Endodermal cell (in vitro differentiated cells): ENCODE measurements at regions not wholly inside any gene's neighbourhood (a gene's known extent, or its start where the extent isn't known, plus 50 kb on each side); places are given as distances from the start of the nearest gene placed in this dataset.
A peak's percentile ranks its signal among the peaks of the same experiment; 100 is the strongest.

ENCODE experiments used
- DNase-seq: peaks from one replicate; pipeline ENCODE4 v3.0.0-alpha.2; 2017
- H3K27ac ChIP-seq: 2 replicates; pipeline ENCODE4 v1.5.1; 2013; ENCODE audit warnings: mild to moderate bottlenecking, low read depth, low read length, moderate library complexity
- H3K27me3 ChIP-seq: 2 replicates; pipeline ENCODE4 v1.6.1; 2013; ENCODE audit warnings: mild to moderate bottlenecking, low read length, moderate library complexity; ENCODE audit not compliant: insufficient read depth, control insufficient read depth, poor library complexity, severe bottlenecking
- H3K36me3 ChIP-seq: 2 replicates; pipeline ENCODE4 v1.7.0; 2013; ENCODE audit warnings: mild to moderate bottlenecking, low read length, moderate library complexity; ENCODE audit not compliant: control insufficient read depth, insufficient read depth
- H3K4me1 ChIP-seq: one replicate; pipeline ENCODE4 v1.7.0; 2013; ENCODE audit warnings: low read length; ENCODE audit not compliant: control insufficient read depth, insufficient read depth
- H3K4me3 ChIP-seq: 2 replicates; pipeline ENCODE4 v1.5.1; 2013; ENCODE audit warnings: mild to moderate bottlenecking, low read length, moderate library complexity
- H3K9ac ChIP-seq: 2 replicates; pipeline ENCODE4 v1.6.1; 2013; ENCODE audit warnings: mild to moderate bottlenecking, low read length, moderate library complexity; ENCODE audit not compliant: poor library complexity, severe bottlenecking; ENCODE audit errors: extremely low read depth
- H3K9me3 ChIP-seq: 2 replicates; pipeline ENCODE4 v1.6.1; 2013; ENCODE audit warnings: mild to moderate bottlenecking, low read length, moderate library complexity; ENCODE audit not compliant: control insufficient read depth
- H3K27ac Mint-ChIP-seq: 2 replicates; pipeline ENCODE4 v1.8.0; 2020; ENCODE audit warnings: mixed read lengths
- H3K27me3 Mint-ChIP-seq: 2 replicates; pipeline ENCODE4 v1.8.0; 2021; ENCODE audit warnings: mild to moderate bottlenecking, mixed read lengths; ENCODE audit not compliant: insufficient read depth
- H3K36me3 Mint-ChIP-seq: 2 replicates; pipeline ENCODE4 v1.8.0; 2020; ENCODE audit warnings: low read depth, mixed read lengths
- H3K4me1 Mint-ChIP-seq: 2 replicates; pipeline ENCODE4 v1.8.0; 2020; ENCODE audit warnings: mixed read lengths
- H3K4me3 Mint-ChIP-seq: 2 replicates; pipeline ENCODE4 v1.8.0; 2020; ENCODE audit warnings: mild to moderate bottlenecking, moderate library complexity, mixed read lengths
- H3K9me3 Mint-ChIP-seq: 2 replicates; pipeline ENCODE4 v1.8.0; 2020; ENCODE audit warnings: mild to moderate bottlenecking, mixed read lengths
- CTCF ChIP-seq: fragments of 200-600 bp; sonication (generic); conservative IDR thresholded peaks from 2 replicates; pipeline ENCODE4 v1.5.0; 2021; ENCODE audit warnings: antibody characterized with exemption, mild to moderate bottlenecking
- WGBS, 2 experiments: methylation state at CpG; one replicate each; pipeline versions ENCODE4 v1.1.5 to v1.1.7; 2013; ENCODE audit warnings: missing lambda C conversion rate in 2 of 2, mixed read lengths in 1 of 2; ENCODE audit not compliant: insufficient coverage in 1 of 2, insufficient read length in 1 of 2; 5-methylcytosine and 5-hydroxymethylcytosine counted together

GRCh38 chr7:132723506-132724081 lies 147.3 kb upstream of the PLXNA4 start:
- no peak overlapping the region for H3K9ac ChIP-seq
- H3K4me3 Mint-ChIP-seq, result no peak overlapping the region
- peaks cover 10% of the 10 kb centered on the region for H3K9me3 ChIP-seq
- DNase-seq, result no peak
- no peak overlapping the region for H3K27ac ChIP-seq
- no peaks in the 10 kb centered on the region for H3K4me1 Mint-ChIP-seq
- no peaks in the 10 kb centered on the region for H3K4me1 ChIP-seq
- no peak overlapping the region for H3K4me3 ChIP-seq
- peaks cover 2% of the 10 kb centered on the region for H3K27me3 Mint-ChIP-seq
- H3K27me3 ChIP-seq, result no peaks in the 10 kb centered on the region
- WGBS, 2 experiments, result 76 to 100% methylated on average over 2 to 4 of the region's 4 CpGs
- no peak overlapping the region for H3K27ac Mint-ChIP-seq
- H3K36me3 ChIP-seq, result no peaks in the 10 kb centered on the region
- H3K9me3 Mint-ChIP-seq, result peaks cover 13% of the 10 kb centered on the region
- H3K36me3 Mint-ChIP-seq, result no peaks in the 10 kb centered on the region
- TF ChIP-seq CTCF, result no peak

- Mint-ChIP-seq H3K27ac (no peak overlapping the region), H3K4me3 (no peak overlapping the region), H3K27me3 (peaks cover 5% of the 10 kb centered on the region), H3K4me1 (no peaks in the 10 kb centered on the region), H3K9me3 (peaks cover 13% of the 10 kb centered on the region), H3K36me3 (no peaks in the 10 kb centered on the region)
- TF ChIP-seq CTCF, result peak; percentile 33
- Histone ChIP-seq H3K36me3 (no peaks in the 10 kb centered on the region), H3K9ac (no peak overlapping the region), H3K27ac (no peak overlapping the region), H3K4me3 (no peak overlapping the region), H3K27me3 (no peaks in the 10 kb centered on the region), H3K4me1 (no peaks in the 10 kb centered on the region), H3K9me3 (peaks cover 13% of the 10 kb centered on the region)
- WGBS, 2 experiments, result 87 to 100% methylated on average over 1 to 5 of the region's 5 CpGs
- DNase-seq, result no peak
These were observed 144.6 kb upstream of the PLXNA4 start for GRCh38 chr7:132720835-132721234.

GRCh38 chr7:132713893-132714292 lies 137.6 kb upstream of the PLXNA4 start:
- H3K36me3 ChIP-seq, result no peaks in the 10 kb centered on the region
- H3K4me1 Mint-ChIP-seq, result peaks cover 7% of the 10 kb centered on the region
- no peak overlapping the region for H3K27ac ChIP-seq
- H3K27ac Mint-ChIP-seq, result no peak overlapping the region
- WGBS, 2 experiments, result 94 to 97% methylated on average over 3 of the region's 3 CpGs
- peaks cover 2% of the 10 kb centered on the region for H3K9me3 Mint-ChIP-seq
- H3K4me1 ChIP-seq, result no peaks in the 10 kb centered on the region
- no peak for DNase-seq
- no peaks in the 10 kb centered on the region for H3K36me3 Mint-ChIP-seq
- peaks cover 4% of the 10 kb centered on the region for H3K27me3 Mint-ChIP-seq
- no peak for TF ChIP-seq CTCF
- peaks cover 13% of the 10 kb centered on the region for H3K27me3 ChIP-seq
- peaks cover 5% of the 10 kb centered on the region for H3K9me3 ChIP-seq
- no peak overlapping the region for H3K4me3 Mint-ChIP-seq
- H3K9ac ChIP-seq, result no peak overlapping the region
- H3K4me3 ChIP-seq, result no peak overlapping the region
